ENCODE measurements at regions not wholly inside any gene's neighbourhood (a gene's known extent, or its start where the extent isn't known, plus 50 kb on each side); places are given as distances from the start of the nearest gene placed in this dataset.

- Histone ChIP-seq H3K9me2 (ENCODE audit: insufficient read depth) (no peaks in the 10 kb centered on the region), H3K9ac (ENCODE audit: low read length) (no peak overlapping the region), H3K4me1 (ENCODE audit: control insufficient read depth in 1 of 2, insufficient read depth in 2 of 2, low read length in 2 of 2) (no peaks in the 10 kb centered on the region), H3K9me3 (ENCODE audit: control insufficient read depth in 1 of 2, insufficient read depth in 1 of 2, low read depth in 1 of 2, low read length in 2 of 2) (no peaks in the 10 kb centered on the region), H4K20me1 (ENCODE audit: insufficient read depth) (no peaks in the 10 kb centered on the region), H3K36me3 (ENCODE audit: control insufficient read depth in 1 of 2, insufficient read depth in 2 of 2, low read length in 2 of 2) (no peaks in the 10 kb centered on the region), H3K27me3 (ENCODE audit: insufficient read depth, low read length) (no peaks in the 10 kb centered on the region), H3K4me2 (ENCODE audit: low read length) (no peak overlapping the region), H3K27ac (ENCODE audit: low read depth, low read length) (no peak overlapping the region), H3K4me3 (replicated peaks in 1 of 2; ENCODE audit: low read depth in 1 of 2, low read length in 2 of 2) (no peak overlapping the region), H2AFZ (ENCODE audit: low read depth, low read length, poor library complexity, severe bottlenecking) (no peak overlapping the region), H3K79me2 (ENCODE audit: insufficient read depth, low read length) (no peaks in the 10 kb centered on the region)
- BruUV-seq (replicated peaks): no TSS peak
- RAD21 ChIA-PET (ENCODE audit: low non-redundant PET in 1 of 2, low total read pairs in 2 of 2, uncharacterized antibody in 2 of 2, unreplicated experiment in 2 of 2): no interaction called here
- POLR2A ChIA-PET: no interaction called here
- ATAC-seq (no peak), DNase-seq (ENCODE audit: low read depth, low spot score) (no peak)
- intact Hi-C loops (cut with micrococcal nuclease): no loop called here
- CTCF ChIA-PET: no interaction called here
- TF ChIP-seq RAD21 (IDR thresholded peaks at IDR 0.05; ENCODE audit: low read depth): no peak
- no peak for TF ChIP-seq SRF (IDR thresholded peaks at IDR 0.05; ENCODE audit: low read depth)
- TF ChIP-seq REST (IDR thresholded peaks at IDR 0.05; ENCODE audit: low read depth): no peak
- no peak for TF ChIP-seq ATF3 (IDR thresholded peaks at IDR 0.05)
- TF ChIP-seq FOSL1 (IDR thresholded peaks at IDR 0.05; ENCODE audit: low read depth): no peak
- no peak for TF ChIP-seq EZH2phosphoT487 (IDR thresholded peaks at IDR 0.05; ENCODE audit: borderline replicate concordance)
- TF ChIP-seq ELF1 (IDR thresholded peaks at IDR 0.05; ENCODE audit: borderline replicate concordance, low read depth): no peak
- TF ChIP-seq SP1 (IDR thresholded peaks at IDR 0.05; ENCODE audit: low read depth): no peak
- TF ChIP-seq CBX3 (IDR thresholded peaks at IDR 0.05; ENCODE audit: low read depth): no peak
Observed at GRCh38 chr5:106907979-106908378, 762.8 kb downstream of the EFNA5 start.

Data from HCT116 (cell line).